ENCODE measurements at regions not wholly inside any gene's neighbourhood (a gene's known extent, or its start where the extent isn't known, plus 50 kb on each side); places are given as distances from the start of the nearest gene placed in this dataset.

DNA sequence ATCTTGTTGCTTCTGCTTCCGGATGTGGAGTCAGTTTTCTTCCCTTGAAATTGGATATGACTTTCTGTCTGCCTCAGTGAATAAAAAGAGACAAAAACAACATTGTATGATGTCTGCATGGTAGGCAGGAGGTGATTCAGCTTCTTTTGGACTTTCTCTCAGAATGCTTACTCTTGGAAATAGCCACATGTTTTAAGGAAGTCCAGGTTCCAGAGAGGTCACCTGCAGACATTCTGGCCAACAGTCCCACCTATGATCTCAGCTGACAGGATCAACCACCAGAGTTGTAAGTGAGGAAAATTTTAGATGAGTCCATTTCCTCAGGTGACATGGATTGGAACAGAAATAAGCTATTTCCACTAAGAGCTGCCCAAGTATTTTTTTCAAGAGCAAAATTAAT, 508.7 kb upstream of the FAM98A start:
- TF ChIP-seq, protein P1, sequence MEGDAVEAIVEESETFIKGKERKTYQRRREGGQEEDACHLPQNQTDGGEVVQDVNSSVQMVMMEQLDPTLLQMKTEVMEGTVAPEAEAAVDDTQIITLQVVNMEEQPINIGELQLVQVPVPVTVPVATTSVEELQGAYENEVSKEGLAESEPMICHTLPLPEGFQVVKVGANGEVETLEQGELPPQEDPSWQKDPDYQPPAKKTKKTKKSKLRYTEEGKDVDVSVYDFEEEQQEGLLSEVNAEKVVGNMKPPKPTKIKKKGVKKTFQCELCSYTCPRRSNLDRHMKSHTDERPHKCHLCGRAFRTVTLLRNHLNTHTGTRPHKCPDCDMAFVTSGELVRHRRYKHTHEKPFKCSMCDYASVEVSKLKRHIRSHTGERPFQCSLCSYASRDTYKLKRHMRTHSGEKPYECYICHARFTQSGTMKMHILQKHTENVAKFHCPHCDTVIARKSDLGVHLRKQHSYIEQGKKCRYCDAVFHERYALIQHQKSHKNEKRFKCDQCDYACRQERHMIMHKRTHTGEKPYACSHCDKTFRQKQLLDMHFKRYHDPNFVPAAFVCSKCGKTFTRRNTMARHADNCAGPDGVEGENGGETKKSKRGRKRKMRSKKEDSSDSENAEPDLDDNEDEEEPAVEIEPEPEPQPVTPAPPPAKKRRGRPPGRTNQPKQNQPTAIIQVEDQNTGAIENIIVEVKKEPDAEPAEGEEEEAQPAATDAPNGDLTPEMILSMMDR (conservative IDR thresholded peaks at IDR 0.05; ENCODE audit: low read length) = no peak
- TF ChIP-seq EZH2phosphoT487 (IDR thresholded peaks at IDR 0.05; ENCODE audit: borderline replicate concordance) = no peak
